Panc1 (cell line): ENCODE measurements at regions not wholly inside any gene's neighbourhood (a gene's known extent, or its start where the extent isn't known, plus 50 kb on each side); places are given as distances from the start of the nearest gene placed in this dataset.
A peak's percentile ranks its signal among the peaks of the same experiment; 100 is the strongest.

ENCODE experiments used
- ATAC-seq: fragments of 200-7000 bp; cut with Tn5 transposase; 2 replicates; pipeline ENCODE4 v1.9.1; 2020; ENCODE audit warnings: mild to moderate bottlenecking, moderate library complexity
- BruUV-seq: library from RNA; stranded (reverse); fragments of 400-500 nt; replicated peaks from 2 replicates; lab custom pipeline; 2021; lab: Mats Ljungman, UMichigan
- CTCF ChIA-PET: fragments of 300-600 bp; sonication (Branson Sonifier 250); formaldehyde crosslinking; loops from one replicate; lab custom pipeline; 2022; ENCODE audit warnings: antibody characterized with exemption; lab: Charles Lee
- POLR2A ChIA-PET: fragments of 300-600 bp; sonication (Branson Sonifier 250); formaldehyde crosslinking; loops from one replicate; lab custom pipeline; 2022; ENCODE audit warnings: antibody characterized with exemption; lab: Charles Lee
- DNase-seq: peaks from one replicate; pipeline ENCODE4 v3.0.0-alpha.2; 2010; ENCODE audit warnings: low read depth, low spot score
- H3K27ac ChIP-seq: 2 replicates; pipeline ENCODE4 v1.5.1; 2011; ENCODE audit warnings: mild to moderate bottlenecking, low read length, inconsistent platforms
- H3K27me3 ChIP-seq: fragments of 200-500 bp; sonication (Bioruptor generic); 2 replicates; pipeline ENCODE4 v1.6.0; 2014; ENCODE audit warnings: low read length, inconsistent platforms; ENCODE audit not compliant: control insufficient read depth, insufficient read depth
- H3K36me3 ChIP-seq: fragments of 200-500 bp; sonication (Bioruptor generic); 2 replicates; pipeline ENCODE4 v1.5.1; 2014; ENCODE audit warnings: inconsistent platforms, mild to moderate bottlenecking, low read length, moderate library complexity; ENCODE audit not compliant: control insufficient read depth, insufficient read depth
- H3K4me1 ChIP-seq: 2 replicates; pipeline ENCODE4 v1.5.1; 2011; ENCODE audit warnings: inconsistent platforms, mild to moderate bottlenecking, low read length, moderate library complexity; ENCODE audit not compliant: control insufficient read depth, insufficient read depth
- H3K4me3 ChIP-seq, 2 experiments: 2 replicates each; pipeline ENCODE4 v1.5.1; 2011 to 2012; ENCODE audit warnings: low read depth in 2 of 2, low read length in 2 of 2, mild to moderate bottlenecking in 2 of 2, inconsistent platforms in 1 of 2, moderate library complexity in 1 of 2
- H3K9me3 ChIP-seq: fragments of 200-500 bp; sonication (Bioruptor generic); 2 replicates; pipeline ENCODE4 v1.5.1; 2014; ENCODE audit warnings: low read depth, mild to moderate bottlenecking, inconsistent platforms, low read length, moderate library complexity; ENCODE audit not compliant: control insufficient read depth, insufficient read depth
- CTCF ChIP-seq: fragments of 450-650 bp; IDR thresholded peaks from 2 replicates; pipeline ENCODE4 v1.5.1; 2017; ENCODE audit warnings: mild to moderate bottlenecking
- POLR2AphosphoS5 ChIP-seq: IDR thresholded peaks from 2 replicates; pipeline ENCODE4 v1.6.1; 2012; ENCODE audit warnings: mild to moderate bottlenecking, low read depth, low read length, moderate library complexity
- REST ChIP-seq, 2 experiments: IDR thresholded peaks; 2 replicates each; pipeline ENCODE4 v1.6.1; 2011 to 2012; ENCODE audit warnings: low read depth in 2 of 2, control low read depth in 1 of 2, low read length in 1 of 2, mild to moderate bottlenecking in 1 of 2, moderate library complexity in 1 of 2; ENCODE audit not compliant: insufficient read depth in 1 of 2
- SIN3A ChIP-seq: IDR thresholded peaks from 2 replicates; pipeline ENCODE4 v1.6.1; 2012; ENCODE audit warnings: low read depth, mild to moderate bottlenecking, low read length, moderate library complexity, borderline replicate concordance; ENCODE audit not compliant: insufficient read depth
- TCF7L2 ChIP-seq: IDR thresholded peaks from 2 replicates; pipeline ENCODE4 v1.6.1; 2011; ENCODE audit warnings: mild to moderate bottlenecking, low read depth, low read length, inconsistent platforms
- in situ Hi-C: cut with HindIII; loops from 2 replicates; pipeline ENCODE4 v1.10.0; 2016; ENCODE audit warnings: low sequenced_read_pairs, low pct_unique_long_range_greater_than_20kb
- intact Hi-C: fragments of 100-400 bp; cut with micrococcal nuclease; formaldehyde crosslinking; loops from one replicate; pipeline ENCODE4 v1.10.0; 2022; ENCODE audit not compliant: unreplicated experiment

GRCh38 chr6:40915165-40915564 is 123.9 kb downstream of the UNC5CL start:
- Histone ChIP-seq H3K36me3 (no peaks in the 10 kb centered on the region), H3K9me3 (no peaks in the 10 kb centered on the region), H3K4me1 (peaks cover 12% of the 10 kb centered on the region), H3K4me3 (no peak overlapping the region), H3K27ac (peak overlapping the region; percentile 78), H3K27me3 (no peaks in the 10 kb centered on the region)
- no peak for DNase-seq
- in situ Hi-C loops, result no loop called here
- no peak for ATAC-seq
- POLR2A ChIA-PET, result interaction anchor here (0.6 kb wide), 1 partner anchor 83 kb away, joined by 10 read pairs; no protein-coding TSS in a partner anchor
- BruUV-seq, result no TSS peak
- intact Hi-C loops, result no loop called here
- CTCF ChIA-PET, result interaction anchor here (0.9 kb wide), 1 partner anchor 8 kb away, joined by 3 read pairs; no protein-coding TSS in a partner anchor
- TF ChIP-seq CTCF, result no peak
- TF ChIP-seq SIN3A, result no peak
- TF ChIP-seq REST (IDR thresholded peaks at IDR 0.05; ENCODE audit: insufficient read depth in 1 of 2, low read depth in 2 of 2, low read length in 1 of 2), result no peak
- TF ChIP-seq TCF7L2, result no peak
- TF ChIP-seq POLR2AphosphoS5, result no peak

GRCh38 chr6:40914005-40914404 is 125.0 kb downstream of the UNC5CL start:
- H3K36me3 ChIP-seq, result no peaks in the 10 kb centered on the region
- intact Hi-C loops (no loop called here), in situ Hi-C loops (no loop called here)
- no peaks in the 10 kb centered on the region for H3K9me3 ChIP-seq
- H3K4me1 ChIP-seq, result 0 out of 2 replicates have a peak, but pooled peaks cover 8% of the 10 kb centered on the region
- ChIA-PET CTCF (no interaction called here), POLR2A (no interaction called here)
- no peak for DNase-seq
- peak overlapping the region; percentile 55; the same call in 1 of the 2 replicates for H3K27ac ChIP-seq
- no peak for TF ChIP-seq POLR2AphosphoS5
- no peak for TF ChIP-seq TCF7L2
- no peak for TF ChIP-seq SIN3A
- no peak for TF ChIP-seq CTCF
- no peak for TF ChIP-seq REST (IDR thresholded peaks at IDR 0.05; ENCODE audit: insufficient read depth in 1 of 2, low read depth in 2 of 2, low read length in 1 of 2)
- H3K4me3 ChIP-seq, result no peak overlapping the region
- no peak for ATAC-seq
- no TSS peak for BruUV-seq
- no peaks in the 10 kb centered on the region for H3K27me3 ChIP-seq
